Natural killer cell treated with Interleukin-12 subunit alpha and Interleukin-12 subunit beta and Interleukin-15 and Interleukin-18, amount 100 ng/mL, for 72 hours (primary cell): ENCODE measurements at regions not wholly inside any gene's neighbourhood (a gene's known extent, or its start where the extent isn't known, plus 50 kb on each side); places are given as distances from the start of the nearest gene placed in this dataset.
"Not testable (repeated sequence)": the region's sequence is repeated elsewhere in the genome, so short reads cannot be mapped to it uniquely, and the experiment has no call there.

Source experiments
- ATAC-seq, 2 donors: fragments of 150-1000 bp; cut with Tn5 transposase in 1 of 2; sonication (Bioruptor Pico), chemical (Tn5 transposase) in 1 of 2; 2 replicates each; pipeline ENCODE4 v1.10.0; 2021
- DNase-seq: peaks from one replicate; pipeline ENCODE4 v3.0.0; 2022; ENCODE audit warnings: low spot score
- H3K27ac Mint-ChIP-seq, 2 donors: 1 replicate in 1 of 2; 2 replicates in 1 of 2; pipeline ENCODE4 v1.8.0; 2022; ENCODE audit warnings: mixed read lengths in 2 of 2, mild to moderate bottlenecking in 1 of 2, moderate library complexity in 1 of 2
- H3K27me3 Mint-ChIP-seq, 2 donors: 1 replicate in 1 of 2; 2 replicates in 1 of 2; pipeline ENCODE4 v1.8.0; 2022; ENCODE audit warnings: mixed read lengths in 2 of 2
- H3K36me3 Mint-ChIP-seq: one replicate; pipeline ENCODE4 v1.8.0; 2022; ENCODE audit warnings: mixed read lengths
- H3K4me1 Mint-ChIP-seq, 2 donors: 1 replicate in 1 of 2; 2 replicates in 1 of 2; pipeline ENCODE4 v1.8.0; 2022; ENCODE audit warnings: low read depth in 2 of 2, mixed read lengths in 2 of 2, mild to moderate bottlenecking in 1 of 2
- H3K4me3 Mint-ChIP-seq: one replicate; pipeline ENCODE4 v1.8.0; 2022; ENCODE audit warnings: mixed read lengths
- H3K9me3 Mint-ChIP-seq: 2 replicates; pipeline ENCODE4 v1.8.0; 2022; ENCODE audit warnings: mixed read lengths

DNA sequence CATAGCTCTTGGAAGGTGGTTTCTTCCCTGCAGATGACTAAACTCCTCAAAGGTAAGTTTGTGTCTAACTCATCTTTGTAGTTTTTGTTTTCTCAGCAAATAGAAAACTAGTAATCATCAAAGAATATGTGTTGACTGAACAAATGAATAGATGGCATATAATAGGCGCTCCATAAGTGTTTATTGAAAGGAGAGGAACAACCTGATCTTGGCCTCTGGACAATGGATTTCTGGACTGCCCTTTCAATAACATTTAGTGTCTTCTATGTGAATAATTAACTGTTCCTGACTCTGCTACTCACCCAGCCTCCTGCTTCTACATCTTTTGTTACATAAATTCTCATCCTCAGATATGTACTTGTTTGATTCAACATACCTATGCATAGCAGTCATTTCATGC lies 399.1 kb downstream of the PPP1R2C start:
- DNase-seq (no peak), ATAC-seq (no peak)
- H3K9me3 Mint-ChIP-seq, result no peaks in the 10 kb centered on the region
- H3K36me3 Mint-ChIP-seq, result no peaks in the 10 kb centered on the region
- H3K4me3 Mint-ChIP-seq, result no peak overlapping the region
- H3K4me1 Mint-ChIP-seq, result no peaks in the 10 kb centered on the region
- H3K27me3 Mint-ChIP-seq, result peaks cover 0 to 14% of the 10 kb centered on the region in 2 donors
- no peak overlapping the region for H3K27ac Mint-ChIP-seq

DNA sequence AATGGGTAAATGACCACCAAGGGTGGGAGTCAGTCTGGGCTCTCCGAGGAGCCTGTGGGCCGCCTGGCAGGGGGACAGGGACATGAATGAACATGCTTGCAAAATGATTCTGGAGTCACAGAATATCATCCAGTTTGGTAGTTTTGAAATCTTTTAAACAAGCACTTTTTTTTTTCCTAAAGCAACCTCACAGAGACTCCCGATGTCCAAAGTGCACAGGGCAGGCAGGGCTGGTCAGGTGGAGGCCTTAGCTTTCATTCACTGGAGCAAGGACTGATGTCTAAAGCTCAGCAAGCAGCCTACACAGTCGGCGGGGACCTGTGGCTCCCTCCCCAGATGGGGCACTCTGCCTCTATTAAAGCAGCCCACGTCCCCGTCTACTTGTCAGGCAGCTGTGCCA lies 402.9 kb downstream of the PPP1R2C start:
- no peak overlapping the region for H3K4me3 Mint-ChIP-seq
- H3K27me3 Mint-ChIP-seq, result peaks cover 0 to 15% of the 10 kb centered on the region in 2 donors
- no peak for ATAC-seq
- H3K9me3 Mint-ChIP-seq, result no peaks in the 10 kb centered on the region
- no peaks in the 10 kb centered on the region for H3K4me1 Mint-ChIP-seq
- no peak overlapping the region for H3K27ac Mint-ChIP-seq
- H3K36me3 Mint-ChIP-seq, result no peaks in the 10 kb centered on the region
- no peak for DNase-seq

DNA sequence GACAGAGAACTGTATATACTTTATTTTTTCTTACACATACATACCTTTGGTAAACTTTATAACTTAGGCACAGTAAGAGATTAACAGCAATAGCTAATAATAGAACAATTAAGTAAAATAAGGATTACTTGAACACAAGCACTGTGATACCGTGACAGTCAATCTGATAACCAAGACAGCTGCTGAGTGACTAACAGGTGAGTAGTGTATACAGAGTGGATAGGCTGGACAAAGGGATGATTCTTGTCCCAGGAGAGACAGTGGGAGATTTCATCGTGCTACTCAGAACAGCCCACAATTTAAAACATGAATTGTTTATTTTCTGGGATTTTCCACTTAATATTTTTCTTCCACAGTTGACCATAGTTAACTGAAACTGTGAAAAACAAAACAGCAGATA lies 411.8 kb downstream of the PPP1R2C start:
- Mint-ChIP-seq H3K27ac (no peak overlapping the region), H3K4me1 (no peaks in the 10 kb centered on the region), H3K9me3 (no peaks in the 10 kb centered on the region), H3K4me3 (no peak overlapping the region), H3K36me3 (no peaks in the 10 kb centered on the region), H3K27me3 (peaks cover 0 to 6% of the 10 kb centered on the region in 2 donors)
- DNase-seq (no peak), ATAC-seq (no peak)

DNA sequence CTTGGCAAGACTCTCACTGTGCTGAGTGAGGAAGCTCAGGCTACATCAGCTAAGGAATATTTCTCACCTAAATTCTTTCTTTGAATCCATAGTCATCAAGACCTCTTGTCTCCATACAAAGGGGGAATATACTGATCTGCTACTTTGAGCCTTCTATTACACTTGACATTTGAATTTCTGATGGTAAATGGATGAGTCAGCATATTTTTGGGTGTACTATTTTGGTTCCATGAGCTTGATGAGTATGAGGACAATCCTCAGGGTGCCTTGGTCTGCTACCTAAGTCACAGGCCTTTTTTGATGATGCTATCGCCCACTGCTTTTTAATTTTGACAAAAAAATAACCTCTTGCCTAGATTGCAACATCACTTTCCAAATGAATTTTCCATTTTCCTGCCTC lies 415.7 kb downstream of the PPP1R2C start:
- Mint-ChIP-seq H3K27ac (no peak overlapping the region), H3K36me3 (no peaks in the 10 kb centered on the region), H3K27me3 (no peaks in the 10 kb centered on the region), H3K4me3 (no peak overlapping the region), H3K4me1 (no peaks in the 10 kb centered on the region), H3K9me3 (no peaks in the 10 kb centered on the region)
- ATAC-seq (no peak), DNase-seq (no peak)

DNA sequence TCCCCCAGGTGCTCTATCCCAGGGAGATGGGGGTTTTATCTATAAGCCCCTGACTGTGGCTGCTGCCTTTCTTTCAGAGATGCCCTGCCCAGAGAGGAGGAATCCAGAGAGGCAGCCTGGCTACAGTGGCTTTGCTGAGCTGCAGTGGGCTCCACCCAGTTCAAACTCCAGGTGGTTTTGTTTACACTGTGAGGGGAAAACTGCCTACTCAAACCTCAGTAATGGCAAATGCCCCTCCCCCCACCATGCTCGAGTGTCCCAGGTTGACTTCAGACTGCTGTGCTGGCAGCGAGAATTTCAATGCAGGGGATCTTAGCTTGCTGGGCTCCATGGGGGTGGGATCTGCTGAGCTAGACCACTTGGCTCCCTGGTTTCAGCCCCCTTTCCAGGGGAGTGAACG lies 419.6 kb upstream of the CASK start:
- H3K9me3 Mint-ChIP-seq, H3K36me3 Mint-ChIP-seq, DNase-seq, H3K4me3 Mint-ChIP-seq, H3K27ac Mint-ChIP-seq, ATAC-seq, H3K4me1 Mint-ChIP-seq: not testable (repeated sequence)
- peaks cover 0 to 19% of the 10 kb centered on the region in 2 donors for H3K27me3 Mint-ChIP-seq
